Muscle of leg (tissue), 3 donors: ENCODE measurements at regions not wholly inside any gene's neighbourhood (a gene's known extent, or its start where the extent isn't known, plus 50 kb on each side); places are given as distances from the start of the nearest gene placed in this dataset.

Source experiments
- DNase-seq: peaks from one replicate; pipeline ENCODE4 v3.0.0; 2013
- H3K27ac ChIP-seq: one replicate; pipeline ENCODE4 v1.5.1; 2013; ENCODE audit warnings: mild to moderate bottlenecking, low read length, control low read depth
- H3K27me3 ChIP-seq: one replicate; pipeline ENCODE4 v1.6.1; 2013; ENCODE audit warnings: low read length; ENCODE audit not compliant: control insufficient read depth, insufficient read depth
- H3K36me3 ChIP-seq: one replicate; pipeline ENCODE4 v1.6.1; 2013; ENCODE audit warnings: low read length; ENCODE audit not compliant: control insufficient read depth, insufficient read depth
- H3K4me1 ChIP-seq: one replicate; pipeline ENCODE4 v1.6.1; 2013; ENCODE audit warnings: low read length; ENCODE audit not compliant: control insufficient read depth, insufficient read depth
- H3K4me3 ChIP-seq: one replicate; pipeline ENCODE4 v1.5.1; 2013; ENCODE audit warnings: low read length, control low read depth
- H3K9me3 ChIP-seq: replicated peaks from 2 replicates; pipeline ENCODE4 v1.6.1; 2013; ENCODE audit warnings: low read depth, low read length; ENCODE audit not compliant: control insufficient read depth
- WGBS: methylation state at CpG from one replicate; pipeline ENCODE4 v1.1.5; 2013; ENCODE audit warnings: missing lambda C conversion rate; ENCODE audit not compliant: insufficient coverage; 5-methylcytosine and 5-hydroxymethylcytosine counted together

DNA sequence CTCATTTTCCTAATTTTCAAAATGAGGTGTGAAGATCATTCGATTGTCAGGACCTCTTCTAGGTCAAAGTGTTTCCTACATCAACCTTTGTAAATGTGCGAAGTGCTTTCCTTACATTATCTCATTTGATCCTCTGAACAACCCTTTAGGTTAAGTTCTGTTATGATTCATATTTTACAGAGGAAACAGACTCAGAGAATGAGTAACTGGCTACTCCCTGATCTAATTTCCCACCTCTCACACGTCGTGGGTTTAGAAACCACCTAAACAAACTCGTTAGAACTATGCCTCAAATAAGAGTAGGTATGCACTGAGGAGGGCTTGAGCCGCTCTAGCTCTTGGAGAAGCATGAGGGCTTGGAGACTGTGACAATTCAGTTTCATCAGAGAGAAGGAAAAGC, 148.6 kb downstream of the CD47 start:
- no peak overlapping the region for H3K4me3 ChIP-seq
- no peaks in the 10 kb centered on the region for H3K27me3 ChIP-seq
- H3K27ac ChIP-seq = no peak overlapping the region
- H3K36me3 ChIP-seq = no peaks in the 10 kb centered on the region
- DNase-seq = no peak
- peaks cover 11% of the 10 kb centered on the region for H3K4me1 ChIP-seq
- no CpG with 5 or more reads among the region's 6 CpGs for WGBS
- H3K9me3 ChIP-seq = no peaks in the 10 kb centered on the region

DNA sequence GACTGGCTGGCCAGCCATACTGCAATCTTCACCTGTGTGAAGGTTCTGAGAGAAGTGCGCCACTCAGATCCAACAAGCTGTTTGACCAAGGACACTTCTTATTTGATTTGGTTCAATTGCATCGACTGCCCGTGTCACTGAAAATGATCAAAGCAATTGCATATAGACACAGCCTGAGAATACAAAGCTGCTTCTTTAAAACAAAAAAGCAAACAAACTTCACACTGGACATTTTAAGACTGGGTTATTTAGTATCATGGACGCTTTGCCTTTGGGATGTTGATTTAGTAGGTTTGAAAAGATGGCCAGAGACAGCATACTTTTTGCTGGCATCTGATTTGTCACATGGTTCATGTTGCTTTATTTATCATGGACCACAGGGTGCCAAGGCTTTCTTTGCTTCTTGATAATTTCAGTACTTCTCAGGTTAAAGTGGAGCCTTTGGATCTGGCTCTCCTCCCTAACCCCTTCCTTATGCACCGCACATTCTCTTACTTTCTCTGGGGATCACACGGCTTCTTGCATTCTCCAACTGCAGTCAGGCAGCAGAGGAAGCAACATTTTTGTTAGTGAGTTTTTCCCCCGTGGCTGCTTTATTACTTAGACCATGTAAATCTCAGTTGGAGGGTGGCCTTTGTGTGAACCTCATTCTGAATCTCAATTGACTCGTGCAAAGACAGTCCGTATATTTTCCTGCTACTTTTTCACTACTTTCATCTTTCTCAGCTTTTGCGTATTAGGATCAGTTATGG, 151.0 kb downstream of the CD47 start:
- Histone ChIP-seq H3K9me3 (no peaks in the 10 kb centered on the region), H3K4me3 (no peak overlapping the region), H3K4me1 (peaks cover 8% of the 10 kb centered on the region), H3K27me3 (no peaks in the 10 kb centered on the region), H3K27ac (no peak overlapping the region), H3K36me3 (no peaks in the 10 kb centered on the region)
- peak; percentile 79 for DNase-seq
- 64% methylated on average over 3 of the region's 10 CpGs for WGBS

- DNase-seq = peak; percentile 68
- H3K4me1 ChIP-seq = no peaks in the 10 kb centered on the region
- no peaks in the 10 kb centered on the region for H3K9me3 ChIP-seq
- no peak overlapping the region for H3K27ac ChIP-seq
- H3K4me3 ChIP-seq = no peak overlapping the region
- H3K36me3 ChIP-seq = no peaks in the 10 kb centered on the region
- no peaks in the 10 kb centered on the region for H3K27me3 ChIP-seq
These were observed 152.7 kb downstream of the CD47 start for GRCh38 chr3:107938143-107938542.

GRCh38 chr3:107934808-107935207, 156.0 kb downstream of the CD47 start:
- no peak for DNase-seq
- no CpG with 5 or more reads among the region's 4 CpGs for WGBS
- Histone ChIP-seq H3K4me3 (no peak overlapping the region), H3K27ac (no peak overlapping the region), H3K9me3 (no peaks in the 10 kb centered on the region), H3K4me1 (no peaks in the 10 kb centered on the region), H3K27me3 (no peaks in the 10 kb centered on the region), H3K36me3 (no peaks in the 10 kb centered on the region)

DNA sequence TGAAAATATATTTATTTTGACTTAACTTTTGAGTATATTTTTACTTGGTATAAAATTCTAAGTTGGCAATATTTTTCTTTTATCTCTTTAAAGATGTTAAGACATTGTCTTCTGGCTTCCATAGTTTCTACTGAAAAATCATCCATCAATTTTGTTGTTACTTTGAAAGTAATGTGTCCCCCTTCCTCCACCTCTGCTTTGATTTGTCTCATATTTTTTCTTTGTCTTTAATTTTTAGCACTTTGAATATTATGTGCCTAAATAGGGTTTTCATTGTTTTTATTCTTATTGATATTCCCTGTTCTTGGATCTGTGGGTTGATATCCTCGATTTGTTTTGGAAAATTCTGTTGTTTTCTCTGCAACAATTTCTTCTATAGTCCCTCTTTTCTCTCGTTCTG, 157.4 kb downstream of the CD47 start:
- Histone ChIP-seq H3K27ac (no peak overlapping the region), H3K27me3 (peaks cover under 1% of the 10 kb centered on the region), H3K4me1 (peaks cover under 1% of the 10 kb centered on the region), H3K36me3 (no peaks in the 10 kb centered on the region), H3K9me3 (no peaks in the 10 kb centered on the region), H3K4me3 (no peak overlapping the region)
- WGBS = no CpG with 5 or more reads among the region's 2 CpGs
- no peak for DNase-seq

DNA sequence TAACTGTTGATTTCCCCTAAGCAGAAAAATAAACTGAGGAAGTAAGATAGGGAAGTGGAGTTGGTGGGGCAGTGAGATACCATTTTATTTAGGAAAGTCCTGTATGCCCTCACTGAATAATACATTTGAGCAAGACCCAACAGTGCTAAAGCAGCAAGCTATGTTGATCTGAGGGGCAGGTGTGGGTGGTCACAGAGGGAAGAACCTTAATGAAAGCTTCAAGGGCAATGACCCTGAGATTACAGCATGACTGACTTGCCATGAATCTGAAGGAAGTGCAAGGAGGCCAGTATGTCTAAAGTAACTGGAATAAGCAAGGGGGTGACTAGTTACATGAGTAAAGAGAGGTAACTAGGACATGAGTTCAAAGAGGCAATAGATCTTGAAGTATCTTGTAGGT, 159.5 kb downstream of the CD47 start:
- H3K36me3 ChIP-seq = no peaks in the 10 kb centered on the region
- no peak overlapping the region for H3K27ac ChIP-seq
- H3K27me3 ChIP-seq = peaks cover 10% of the 10 kb centered on the region
- peaks cover 13% of the 10 kb centered on the region for H3K4me1 ChIP-seq
- no peak overlapping the region for H3K4me3 ChIP-seq
- no peaks in the 10 kb centered on the region for H3K9me3 ChIP-seq
- DNase-seq = no peak

GRCh38 chr3:107929088-107929487, 161.7 kb downstream of the CD47 start:
- H3K4me3 ChIP-seq = no peak overlapping the region
- 94% methylated on average over 3 of the region's 3 CpGs for WGBS
- no peaks in the 10 kb centered on the region for H3K9me3 ChIP-seq
- H3K36me3 ChIP-seq = no peaks in the 10 kb centered on the region
- no peak overlapping the region for H3K27ac ChIP-seq
- H3K27me3 ChIP-seq = peaks cover 10% of the 10 kb centered on the region
- H3K4me1 ChIP-seq = peaks cover 13% of the 10 kb centered on the region
- no peak for DNase-seq

GRCh38 chr3:107928084-107928445, 162.8 kb downstream of the CD47 start:
- peak; percentile 50 for DNase-seq
- H3K9me3 ChIP-seq = no peaks in the 10 kb centered on the region
- peaks cover 10% of the 10 kb centered on the region for H3K27me3 ChIP-seq
- WGBS = 8% methylated on average over 6 of the region's 8 CpGs
- H3K27ac ChIP-seq = peak overlapping the region; percentile 56
- peak overlapping the region; percentile 77 for H3K4me3 ChIP-seq
- H3K36me3 ChIP-seq = no peaks in the 10 kb centered on the region
- H3K4me1 ChIP-seq = peaks cover 13% of the 10 kb centered on the region

DNA sequence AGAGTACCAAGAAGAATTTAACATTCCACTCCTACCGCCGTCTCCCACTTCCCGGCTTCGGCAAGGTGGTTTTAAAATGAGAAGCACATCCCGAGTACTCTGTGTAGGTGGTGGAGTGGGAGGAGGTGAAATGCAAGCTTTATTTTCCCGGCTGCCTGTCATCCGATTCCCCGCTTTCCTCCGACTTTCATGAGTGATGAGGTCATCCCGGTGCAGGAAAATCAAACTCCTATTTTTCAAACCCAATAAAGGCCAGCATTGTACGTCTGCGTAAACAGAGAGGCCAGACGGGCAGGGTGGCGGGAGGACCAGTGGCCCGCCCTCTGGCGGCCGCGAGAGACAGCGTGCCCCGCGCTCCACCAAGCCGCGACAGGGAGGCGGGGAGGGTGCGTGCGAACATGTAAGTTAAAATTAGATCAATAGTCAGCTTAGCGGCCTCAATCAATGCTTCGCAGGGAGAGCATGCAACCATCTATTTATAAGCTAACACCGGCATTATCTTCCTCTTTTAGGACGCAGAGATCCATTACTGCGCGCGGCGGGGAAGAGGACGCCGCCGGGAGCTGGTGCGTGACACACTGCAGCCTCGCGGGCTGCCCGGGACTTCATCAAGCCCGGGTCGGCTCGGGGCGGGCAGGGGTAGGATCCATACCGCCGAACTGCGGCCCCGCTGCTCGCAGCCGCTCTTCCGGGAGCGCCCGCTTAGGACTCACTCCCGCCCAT, 163.3 kb downstream of the CD47 start:
- no peaks in the 10 kb centered on the region for H3K9me3 ChIP-seq
- DNase-seq = peak; percentile 84
- peak overlapping the region; percentile 77 for H3K4me3 ChIP-seq
- peak overlapping the region; percentile 56 for H3K27ac ChIP-seq
- no peaks in the 10 kb centered on the region for H3K36me3 ChIP-seq
- H3K27me3 ChIP-seq = peaks cover 10% of the 10 kb centered on the region
- WGBS = 0% methylated on average over 26 of the region's 55 CpGs
- peaks cover 13% of the 10 kb centered on the region for H3K4me1 ChIP-seq

- Histone ChIP-seq H3K27ac (no peak overlapping the region), H3K36me3 (no peaks in the 10 kb centered on the region), H3K27me3 (peaks cover 10% of the 10 kb centered on the region), H3K9me3 (no peaks in the 10 kb centered on the region), H3K4me3 (no peak overlapping the region), H3K4me1 (peaks cover 13% of the 10 kb centered on the region)
- no peak for DNase-seq
- WGBS = 76% methylated on average over 3 of the region's 5 CpGs
These were observed 165.0 kb downstream of the CD47 start for GRCh38 chr3:107925851-107926250.
